ENCODE measurements at regions not wholly inside any gene's neighbourhood (a gene's known extent, or its start where the extent isn't known, plus 50 kb on each side); places are given as distances from the start of the nearest gene placed in this dataset.
A peak's percentile ranks its signal among the peaks of the same experiment; 100 is the strongest.

GRCh38 chr11:92707665-92708064 lies 261.8 kb upstream of the MTNR1B start:
- WGBS, 2 experiments (ENCODE audit: low coverage in 1 of 2, low lambda C conversion rate in 2 of 2, missing lambda C conversion rate in 2 of 2), result 0 to 6% methylated on average over 1 of the region's 1 CpG
- Histone ChIP-seq H3K36me3 (ENCODE audit: low read depth) (no peaks in the 10 kb centered on the region), H4K20me1 (ENCODE audit: insufficient read depth) (no peaks in the 10 kb centered on the region), H3K4me1 (ENCODE audit: insufficient read depth) (peaks cover 16% of the 10 kb centered on the region), H2AFZ (no peak overlapping the region), H3K27ac (no peak overlapping the region), H3F3A (ENCODE audit: insufficient read depth) (peaks cover 17% of the 10 kb centered on the region), H3K9ac (no peak overlapping the region), H3K4me3 (no peak overlapping the region), H3K27me3 (replicated peaks; ENCODE audit: insufficient read depth) (0 out of 2 replicates have a peak, but pooled peaks cover 5% of the 10 kb centered on the region), H3K9me2 (ENCODE audit: insufficient read depth) (no peaks in the 10 kb centered on the region), H3K79me2 (ENCODE audit: insufficient read depth) (no peaks in the 10 kb centered on the region), H3K4me2 (ENCODE audit: unreplicated experiment) (no peak overlapping the region), H3K9me3 (ENCODE audit: low read depth) (no peaks in the 10 kb centered on the region)
- no peak for TF ChIP-seq EZH2phosphoT487 (IDR thresholded peaks at IDR 0.05; ENCODE audit: insufficient read depth, low read depth)
- no peak for DNase-seq
- in situ Hi-C loops (cut with MboI), result no loop called here

- H3K27me3 ChIP-seq (replicated peaks; ENCODE audit: insufficient read depth), result 0 out of 2 replicates have a peak, but pooled peaks cover 7% of the 10 kb centered on the region
- no peaks in the 10 kb centered on the region for H3K36me3 ChIP-seq (ENCODE audit: low read depth)
- no peaks in the 10 kb centered on the region for H3K9me2 ChIP-seq (ENCODE audit: insufficient read depth)
- no peak overlapping the region for H3K4me3 ChIP-seq
- no peaks in the 10 kb centered on the region for H3K79me2 ChIP-seq (ENCODE audit: insufficient read depth)
- H3K27ac ChIP-seq, result no peak overlapping the region
- H3F3A ChIP-seq (ENCODE audit: insufficient read depth), result peaks cover 1% of the 10 kb centered on the region
- 41 to 47% methylated on average over 4 of the region's 4 CpGs for WGBS, 2 experiments (ENCODE audit: low coverage in 1 of 2, low lambda C conversion rate in 2 of 2, missing lambda C conversion rate in 2 of 2)
- no peaks in the 10 kb centered on the region for H3K9me3 ChIP-seq (ENCODE audit: low read depth)
- TF ChIP-seq EZH2phosphoT487 (IDR thresholded peaks at IDR 0.05; ENCODE audit: insufficient read depth, low read depth) (no peak), EZH2 (IDR thresholded peaks at IDR 0.05; ENCODE audit: insufficient read depth, poor library complexity, severe bottlenecking) (no peak)
- no peak for DNase-seq
- H3K4me1 ChIP-seq (ENCODE audit: insufficient read depth), result no peaks in the 10 kb centered on the region
- H4K20me1 ChIP-seq (ENCODE audit: insufficient read depth), result no peaks in the 10 kb centered on the region
- in situ Hi-C loops (cut with MboI), result no loop called here
- no peak overlapping the region for H2AFZ ChIP-seq
- H3K4me2 ChIP-seq (ENCODE audit: unreplicated experiment), result no peak overlapping the region
- H3K9ac ChIP-seq, result no peak overlapping the region
Observed at GRCh38 chr11:92709329-92709728, 260.1 kb upstream of the MTNR1B start.

GRCh38 chr11:92711926-92712325 lies 257.5 kb upstream of the MTNR1B start:
- in situ Hi-C loops (cut with MboI), result no loop called here
- no peak for TF ChIP-seq EZH2phosphoT487 (IDR thresholded peaks at IDR 0.05; ENCODE audit: insufficient read depth, low read depth)
- TF ChIP-seq EZH2 (IDR thresholded peaks at IDR 0.05; ENCODE audit: insufficient read depth, poor library complexity, severe bottlenecking), result no peak
- no peaks in the 10 kb centered on the region for H3K9me2 ChIP-seq (ENCODE audit: insufficient read depth)
- DNase-seq, result peak; percentile 27
- no peak overlapping the region for H3K9ac ChIP-seq
- H3K4me1 ChIP-seq (ENCODE audit: insufficient read depth), result no peaks in the 10 kb centered on the region
- 25 to 29% methylated on average over 4 of the region's 4 CpGs for WGBS, 2 experiments (ENCODE audit: low coverage in 1 of 2, low lambda C conversion rate in 2 of 2, missing lambda C conversion rate in 2 of 2)
- H3K4me3 ChIP-seq, result no peak overlapping the region
- no peaks in the 10 kb centered on the region for H3K79me2 ChIP-seq (ENCODE audit: insufficient read depth)
- 0 out of 2 replicates have a peak, but pooled peaks cover 7% of the 10 kb centered on the region for H3K27me3 ChIP-seq (replicated peaks; ENCODE audit: insufficient read depth)
- no peaks in the 10 kb centered on the region for H3K9me3 ChIP-seq (ENCODE audit: low read depth)
- no peaks in the 10 kb centered on the region for H4K20me1 ChIP-seq (ENCODE audit: insufficient read depth)
- no peaks in the 10 kb centered on the region for H3K36me3 ChIP-seq (ENCODE audit: low read depth)
- H2AFZ ChIP-seq, result no peak overlapping the region
- H3F3A ChIP-seq (ENCODE audit: insufficient read depth), result no peaks in the 10 kb centered on the region; the same call in 1 of the 2 replicates
- H3K4me2 ChIP-seq (ENCODE audit: unreplicated experiment), result no peak overlapping the region
- no peak overlapping the region for H3K27ac ChIP-seq

GRCh38 chr11:92714111-92714510 lies 255.3 kb upstream of the MTNR1B start:
- in situ Hi-C loops (cut with MboI), result no loop called here

GRCh38 chr11:92717240-92717639 lies 252.2 kb upstream of the MTNR1B start:
- 35 to 51% methylated on average over 1 of the region's 1 CpG for WGBS, 2 experiments (ENCODE audit: low coverage in 1 of 2, low lambda C conversion rate in 2 of 2, missing lambda C conversion rate in 2 of 2)
- DNase-seq, result no peak
- H3K27ac ChIP-seq, result no peak overlapping the region
- no peak overlapping the region for H3K4me3 ChIP-seq
- H3K4me1 ChIP-seq (ENCODE audit: insufficient read depth), result no peaks in the 10 kb centered on the region
- no peaks in the 10 kb centered on the region for H3F3A ChIP-seq (ENCODE audit: insufficient read depth)
- no peaks in the 10 kb centered on the region for H4K20me1 ChIP-seq (ENCODE audit: insufficient read depth)
- in situ Hi-C loops (cut with MboI), result no loop called here
- H3K36me3 ChIP-seq (ENCODE audit: low read depth), result no peaks in the 10 kb centered on the region
- H3K9ac ChIP-seq, result no peak overlapping the region
- H3K27me3 ChIP-seq (replicated peaks; ENCODE audit: insufficient read depth), result 0 out of 2 replicates have a peak, but pooled peaks cover 6% of the 10 kb centered on the region
- no peak for TF ChIP-seq EZH2 (IDR thresholded peaks at IDR 0.05; ENCODE audit: insufficient read depth, poor library complexity, severe bottlenecking)
- no peak for TF ChIP-seq EZH2phosphoT487 (IDR thresholded peaks at IDR 0.05; ENCODE audit: insufficient read depth, low read depth)
- H3K9me3 ChIP-seq (ENCODE audit: low read depth), result no peaks in the 10 kb centered on the region
- H2AFZ ChIP-seq, result no peak overlapping the region
- no peaks in the 10 kb centered on the region for H3K79me2 ChIP-seq (ENCODE audit: insufficient read depth)
- no peaks in the 10 kb centered on the region for H3K9me2 ChIP-seq (ENCODE audit: insufficient read depth)
- H3K4me2 ChIP-seq (ENCODE audit: unreplicated experiment), result no peak overlapping the region

More at GRCh38 chr11:92714111-92714510, 255.3 kb upstream of the MTNR1B start:
- Histone ChIP-seq H3K27me3 (replicated peaks; ENCODE audit: insufficient read depth) (0 out of 2 replicates have a peak, but pooled peaks cover 7% of the 10 kb centered on the region), H3K36me3 (ENCODE audit: low read depth) (no peaks in the 10 kb centered on the region), H3K9ac (no peak overlapping the region), H3K27ac (no peak overlapping the region), H3K79me2 (ENCODE audit: insufficient read depth) (no peaks in the 10 kb centered on the region), H3K4me3 (no peak overlapping the region), H3K9me2 (ENCODE audit: insufficient read depth) (no peaks in the 10 kb centered on the region), H3K9me3 (ENCODE audit: low read depth) (no peaks in the 10 kb centered on the region), H2AFZ (no peak overlapping the region), H3K4me1 (ENCODE audit: insufficient read depth) (no peaks in the 10 kb centered on the region), H4K20me1 (ENCODE audit: insufficient read depth) (no peaks in the 10 kb centered on the region), H3F3A (ENCODE audit: insufficient read depth) (no peaks in the 10 kb centered on the region), H3K4me2 (ENCODE audit: unreplicated experiment) (no peak overlapping the region)
- TF ChIP-seq EZH2phosphoT487 (IDR thresholded peaks at IDR 0.05; ENCODE audit: insufficient read depth, low read depth) (no peak), EZH2 (IDR thresholded peaks at IDR 0.05; ENCODE audit: insufficient read depth, poor library complexity, severe bottlenecking) (no peak)
- WGBS, 2 experiments (ENCODE audit: low coverage in 1 of 2, low lambda C conversion rate in 2 of 2, missing lambda C conversion rate in 2 of 2), result 27 to 32% methylated on average over 1 of the region's 1 CpG
- no peak for DNase-seq

All from GM23248 (cell line).